SU-DHL-6 (cell line): ENCODE measurements at regions not wholly inside any gene's neighbourhood (a gene's known extent, or its start where the extent isn't known, plus 50 kb on each side); places are given as distances from the start of the nearest gene placed in this dataset.

Experiments
- CTCF ChIP-seq: fragments of 200-600 bp; sonication (generic); IDR thresholded peaks from one replicate; pipeline ENCODE4 v1.5.1; 2017; ENCODE audit warnings: antibody characterized with exemption, mild to moderate bottlenecking, low read length, moderate library complexity; ENCODE audit not compliant: insufficient read depth, poor library complexity, severe bottlenecking
- EZH2phosphoT487 ChIP-seq: fragments of 200-600 bp; sonication (generic), shearing (Covaris generic); conservative IDR thresholded peaks from 2 replicates; pipeline ENCODE4 v1.6.1; 2018; ENCODE audit warnings: mild to moderate bottlenecking, antibody characterized with exemption, low read length, moderate library complexity, mixed read lengths

GRCh38 chr7:155169498-155170065 is 99.5 kb downstream of the HTR5A start:
- TF ChIP-seq CTCF, result no peak
- TF ChIP-seq EZH2phosphoT487, result no peak
